Fibroblast of the aortic adventitia (primary cell): ENCODE measurements at regions not wholly inside any gene's neighbourhood (a gene's known extent, or its start where the extent isn't known, plus 50 kb on each side); places are given as distances from the start of the nearest gene placed in this dataset.
"Not testable (repeated sequence)": the region's sequence is repeated elsewhere in the genome, so short reads cannot be mapped to it uniquely, and the experiment has no call there.

Experiments used
- DNase-seq: peaks from one replicate; pipeline ENCODE4 v3.0.0-alpha.2; 2010; ENCODE audit warnings: low read depth
- H3K4me3 ChIP-seq: 2 replicates; pipeline ENCODE4 v1.5.1; 2011; ENCODE audit warnings: low read depth, mild to moderate bottlenecking, control low read depth, low read length, moderate library complexity
- CTCF ChIP-seq: IDR thresholded peaks from 2 replicates; pipeline ENCODE4 v1.5.1; 2011; ENCODE audit warnings: mild to moderate bottlenecking, low read length, control low read depth, inconsistent platforms; ENCODE audit not compliant: insufficient read depth

- H3K4me3 ChIP-seq: no peak overlapping the region
- TF ChIP-seq CTCF: no peak
- DNase-seq: peak; percentile 62
Measured at GRCh38 chrX:13165266-13166189, 121.1 kb upstream of the FAM9C start.

GRCh38 chrX:13164611-13165010, 120.2 kb upstream of the FAM9C start:
- TF ChIP-seq CTCF: no peak
- DNase-seq: no peak
- H3K4me3 ChIP-seq: no peak overlapping the region

GRCh38 chrX:13162772-13163410, 118.5 kb upstream of the FAM9C start:
- no peak for TF ChIP-seq CTCF
- DNase-seq: no peak
- no peak overlapping the region for H3K4me3 ChIP-seq

GRCh38 chrX:13159886-13160285, 115.5 kb upstream of the FAM9C start:
- TF ChIP-seq CTCF: no peak
- peak; percentile 55 for DNase-seq
- no peak overlapping the region for H3K4me3 ChIP-seq

- DNase-seq: no peak
- H3K4me3 ChIP-seq: no peak overlapping the region
- TF ChIP-seq CTCF: no peak
Measured at GRCh38 chrX:13158911-13159310, 114.5 kb upstream of the FAM9C start.

GRCh38 chrX:13155550-13155949, 111.1 kb upstream of the FAM9C start:
- H3K4me3 ChIP-seq, DNase-seq: not testable (repeated sequence)

- H3K4me3 ChIP-seq: no peak overlapping the region
- TF ChIP-seq CTCF: no peak
- peak; percentile 69 for DNase-seq
Measured at GRCh38 chrX:13153796-13154195, 109.4 kb upstream of the FAM9C start.
